ENCODE measurements at regions not wholly inside any gene's neighbourhood (a gene's known extent, or its start where the extent isn't known, plus 50 kb on each side); places are given as distances from the start of the nearest gene placed in this dataset.
"Not testable (repeated sequence)": the region's sequence is repeated elsewhere in the genome, so short reads cannot be mapped to it uniquely, and the experiment has no call there.

DNA sequence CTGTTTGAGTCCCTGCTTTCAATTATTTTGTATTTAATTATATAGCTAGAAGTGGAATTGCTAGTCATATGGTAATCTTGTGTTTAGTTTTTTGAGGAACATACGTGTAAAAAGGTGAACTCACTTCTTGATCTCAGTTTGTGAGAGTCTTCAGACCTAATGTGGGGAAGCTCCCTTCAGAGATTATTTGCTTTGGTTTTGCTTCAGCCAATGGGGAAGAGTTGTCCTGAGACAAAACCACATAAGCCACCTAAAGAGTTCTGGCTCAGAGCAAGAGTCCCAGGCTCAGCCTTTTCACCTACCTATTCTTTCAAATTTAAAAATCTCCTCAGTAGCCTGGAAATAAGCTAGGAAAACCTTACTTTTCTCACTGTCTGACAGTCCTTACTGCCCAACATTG lies 138.4 kb downstream of the UCK2 start:
- no CpG with 5 or more reads among the region's 1 CpG for WGBS (ENCODE audit: insufficient coverage)
- Histone ChIP-seq H3K4me3 (ENCODE audit: low read length) (no peak overlapping the region), H3K27me3 (ENCODE audit: control insufficient read depth, insufficient read depth, low read length) (no peaks in the 10 kb centered on the region), H3K36me3 (ENCODE audit: control insufficient read depth, insufficient read depth, low read length) (no peaks in the 10 kb centered on the region), H3K4me1 (ENCODE audit: control insufficient read depth, insufficient read depth, low read length) (no peaks in the 10 kb centered on the region), H3K9me3 (replicated peaks; ENCODE audit: control insufficient read depth, low read depth, low read length) (no peaks in the 10 kb centered on the region), H3K27ac (ENCODE audit: low read length) (no peak overlapping the region)
- no peak for DNase-seq

DNA sequence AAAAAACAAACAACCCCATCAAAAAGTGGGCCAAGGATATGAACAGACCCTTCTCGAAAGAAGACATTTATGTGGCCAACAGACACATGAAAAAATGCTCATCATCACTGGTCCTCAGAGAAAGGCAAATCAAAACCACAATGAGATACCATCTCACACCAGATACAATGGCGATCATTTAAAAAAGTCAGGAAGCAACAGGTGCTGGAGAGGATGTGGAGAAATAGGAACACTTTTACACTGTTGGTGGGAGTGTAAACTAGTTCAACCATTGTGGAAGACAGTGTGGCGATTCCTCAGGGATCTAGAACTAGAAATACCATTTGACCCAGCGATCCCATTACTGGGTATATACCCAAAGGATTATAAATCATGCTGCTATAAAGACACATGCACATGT lies 142.0 kb downstream of the UCK2 start:
- H3K9me3 ChIP-seq (replicated peaks; ENCODE audit: control insufficient read depth, low read depth, low read length) = not testable (repeated sequence)
- no CpG with 5 or more reads among the region's 4 CpGs for WGBS (ENCODE audit: insufficient coverage)

DNA sequence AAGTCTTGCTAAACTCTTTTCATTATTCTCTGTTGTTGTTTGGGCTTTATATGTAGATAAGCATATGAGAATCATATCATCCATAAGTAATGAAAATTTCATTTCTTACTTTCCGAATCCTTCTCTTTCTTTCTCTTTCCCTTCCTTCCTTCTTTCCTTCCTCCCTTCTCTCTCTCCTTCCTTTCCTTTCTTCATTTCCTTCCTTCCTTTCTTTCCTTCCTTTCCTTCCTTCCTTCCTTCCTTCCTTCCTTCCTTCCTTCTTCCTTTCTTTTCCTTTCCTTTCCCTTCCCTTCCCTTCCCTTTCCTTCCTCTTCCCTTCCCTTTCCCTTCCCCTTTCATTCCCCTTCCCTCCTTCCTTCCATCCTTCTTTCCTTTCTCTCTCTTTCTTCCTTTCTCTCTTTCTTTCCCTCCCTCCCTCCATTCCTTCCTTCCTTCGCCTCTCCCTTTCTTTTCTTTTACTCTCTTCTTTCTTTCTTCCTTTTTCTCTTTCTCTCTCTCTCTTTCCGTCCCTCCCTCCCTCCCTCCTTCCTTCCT lies 147.3 kb downstream of the UCK2 start:
- DNase-seq = no peak
- Histone ChIP-seq H3K4me3 (ENCODE audit: low read length) (no peak overlapping the region), H3K9me3 (replicated peaks; ENCODE audit: control insufficient read depth, low read depth, low read length) (no peaks in the 10 kb centered on the region), H3K36me3 (ENCODE audit: control insufficient read depth, insufficient read depth, low read length) (no peaks in the 10 kb centered on the region), H3K27ac (ENCODE audit: low read length) (no peak overlapping the region), H3K27me3 (ENCODE audit: control insufficient read depth, insufficient read depth, low read length) (no peaks in the 10 kb centered on the region), H3K4me1 (ENCODE audit: control insufficient read depth, insufficient read depth, low read length) (no peaks in the 10 kb centered on the region)
- 86% methylated on average over 3 of the region's 3 CpGs for WGBS (ENCODE audit: insufficient coverage)

More for the DNA sequence above, 142.0 kb downstream of the UCK2 start:
- not testable (repeated sequence) for H3K27me3 ChIP-seq (ENCODE audit: control insufficient read depth, insufficient read depth, low read length); H3K4me3 ChIP-seq (ENCODE audit: low read length); H3K4me1 ChIP-seq (ENCODE audit: control insufficient read depth, insufficient read depth, low read length); H3K36me3 ChIP-seq (ENCODE audit: control insufficient read depth, insufficient read depth, low read length); H3K27ac ChIP-seq (ENCODE audit: low read length); DNase-seq

GRCh38 chr1:165988275-165988674 lies 160.9 kb downstream of the UCK2 start:
- no peak for DNase-seq
- no peaks in the 10 kb centered on the region for H3K36me3 ChIP-seq (ENCODE audit: control insufficient read depth, insufficient read depth, low read length)
- WGBS (ENCODE audit: insufficient coverage) = no CpG with 5 or more reads among the region's 1 CpG
- H3K9me3 ChIP-seq (replicated peaks; ENCODE audit: control insufficient read depth, low read depth, low read length) = no peaks in the 10 kb centered on the region
- no peak overlapping the region for H3K4me3 ChIP-seq (ENCODE audit: low read length)
- peaks cover 3% of the 10 kb centered on the region for H3K4me1 ChIP-seq (ENCODE audit: control insufficient read depth, insufficient read depth, low read length)
- H3K27me3 ChIP-seq (ENCODE audit: control insufficient read depth, insufficient read depth, low read length) = no peaks in the 10 kb centered on the region
- H3K27ac ChIP-seq (ENCODE audit: low read length) = no peak overlapping the region

DNA sequence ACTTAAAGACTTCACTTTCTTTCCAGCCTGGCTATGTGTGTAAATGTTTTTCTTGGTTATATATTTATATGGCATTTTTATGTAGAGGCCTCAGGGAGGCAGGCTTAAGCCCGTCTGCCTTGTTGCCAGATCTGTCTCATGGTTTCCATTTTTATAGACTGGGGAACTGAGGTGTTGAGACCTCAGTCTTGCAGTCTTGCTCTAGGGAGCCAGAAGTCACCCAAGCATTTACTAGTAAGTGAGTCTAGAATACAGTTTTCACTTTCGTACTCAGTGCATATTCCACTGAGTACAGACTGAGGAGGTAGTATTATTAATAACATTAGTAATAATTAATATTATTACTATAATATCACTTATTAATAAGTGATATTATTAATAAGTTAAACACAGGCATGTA lies 161.4 kb downstream of the UCK2 start:
- no peak for DNase-seq
- Histone ChIP-seq H3K27me3 (ENCODE audit: control insufficient read depth, insufficient read depth, low read length) (no peaks in the 10 kb centered on the region), H3K9me3 (replicated peaks; ENCODE audit: control insufficient read depth, low read depth, low read length) (no peaks in the 10 kb centered on the region), H3K36me3 (ENCODE audit: control insufficient read depth, insufficient read depth, low read length) (no peaks in the 10 kb centered on the region), H3K4me1 (ENCODE audit: control insufficient read depth, insufficient read depth, low read length) (peaks cover 3% of the 10 kb centered on the region), H3K27ac (ENCODE audit: low read length) (no peak overlapping the region), H3K4me3 (ENCODE audit: low read length) (no peak overlapping the region)
- no CpG with 5 or more reads among the region's 2 CpGs for WGBS (ENCODE audit: insufficient coverage)

DNA sequence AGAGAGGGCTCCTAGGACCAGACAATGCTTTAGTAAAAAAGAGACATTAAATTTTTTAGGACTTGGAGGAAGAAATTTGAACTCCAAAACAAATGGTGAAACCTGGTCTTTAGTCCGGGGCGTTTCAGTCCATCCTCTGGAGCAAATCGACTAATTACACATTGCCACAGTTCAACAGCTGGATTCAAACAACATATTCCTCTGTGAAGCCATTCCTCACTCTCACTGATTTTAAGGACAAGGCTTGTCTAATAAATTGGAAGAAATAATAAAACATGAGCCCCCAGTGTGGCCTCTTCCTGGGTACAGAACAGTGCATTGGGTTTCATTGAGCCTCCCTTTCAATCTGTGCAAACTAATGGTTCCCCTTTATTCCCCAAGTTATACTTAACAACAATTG lies 165.1 kb downstream of the UCK2 start:
- H3K36me3 ChIP-seq (ENCODE audit: control insufficient read depth, insufficient read depth, low read length) = no peaks in the 10 kb centered on the region
- peaks cover 3% of the 10 kb centered on the region for H3K4me1 ChIP-seq (ENCODE audit: control insufficient read depth, insufficient read depth, low read length)
- peak; percentile 46 for DNase-seq
- no peak overlapping the region for H3K4me3 ChIP-seq (ENCODE audit: low read length)
- no CpG with 5 or more reads among the region's 3 CpGs for WGBS (ENCODE audit: insufficient coverage)
- H3K9me3 ChIP-seq (replicated peaks; ENCODE audit: control insufficient read depth, low read depth, low read length) = no peaks in the 10 kb centered on the region
- H3K27ac ChIP-seq (ENCODE audit: low read length) = no peak overlapping the region
- no peaks in the 10 kb centered on the region for H3K27me3 ChIP-seq (ENCODE audit: control insufficient read depth, insufficient read depth, low read length)

DNA sequence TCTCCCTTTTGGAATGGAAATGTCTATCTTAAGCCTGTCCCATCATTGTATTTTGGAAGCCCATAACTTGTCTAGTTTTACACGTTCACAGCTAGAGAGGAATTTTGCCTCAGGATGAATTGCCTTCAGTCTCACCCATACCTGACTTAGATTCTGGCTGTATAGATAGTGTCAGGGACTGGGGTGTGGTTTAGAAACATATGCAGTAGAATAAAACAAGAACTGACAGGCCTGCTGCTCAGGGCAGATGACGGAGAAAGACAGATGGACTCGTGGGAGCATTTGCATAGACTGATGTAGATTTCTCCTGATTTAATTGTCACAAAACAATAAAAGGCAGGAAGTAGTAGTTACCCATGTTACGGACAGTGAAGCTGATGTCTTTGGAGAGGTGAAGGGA lies 166.7 kb downstream of the UCK2 start:
- Histone ChIP-seq H3K4me1 (ENCODE audit: control insufficient read depth, insufficient read depth, low read length) (peaks cover 3% of the 10 kb centered on the region), H3K4me3 (ENCODE audit: low read length) (no peak overlapping the region), H3K36me3 (ENCODE audit: control insufficient read depth, insufficient read depth, low read length) (no peaks in the 10 kb centered on the region), H3K9me3 (replicated peaks; ENCODE audit: control insufficient read depth, low read depth, low read length) (no peaks in the 10 kb centered on the region), H3K27me3 (ENCODE audit: control insufficient read depth, insufficient read depth, low read length) (no peaks in the 10 kb centered on the region), H3K27ac (ENCODE audit: low read length) (no peak overlapping the region)
- WGBS (ENCODE audit: insufficient coverage) = 61% methylated on average over 3 of the region's 4 CpGs
- DNase-seq = no peak

DNA sequence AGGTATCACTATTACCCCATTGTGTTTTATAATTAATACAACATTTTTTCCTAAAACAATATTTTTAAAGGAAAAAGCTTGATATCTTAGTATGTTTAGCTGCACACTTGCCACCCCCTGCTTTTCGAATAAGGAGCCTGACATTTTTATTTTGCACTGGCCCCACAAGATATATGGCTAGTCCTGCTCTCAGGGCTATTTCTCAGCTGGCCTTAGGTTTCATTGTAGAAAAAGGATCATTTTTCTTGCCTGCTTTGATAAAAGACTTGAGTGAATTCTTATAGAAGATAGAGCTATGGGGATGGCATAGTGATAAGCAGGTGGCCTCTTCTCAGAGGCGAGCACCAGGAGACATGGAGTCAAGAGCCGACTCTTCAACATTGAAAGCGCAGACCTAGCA lies 167.0 kb downstream of the FAM78B start:
- no peak for DNase-seq
- 91% methylated on average over 3 of the region's 4 CpGs for WGBS (ENCODE audit: insufficient coverage)

GRCh38 chr1:166007176-166007575 lies 159.6 kb downstream of the FAM78B start:
- no peaks in the 10 kb centered on the region for H3K36me3 ChIP-seq (ENCODE audit: control insufficient read depth, insufficient read depth, low read length)
- no peaks in the 10 kb centered on the region for H3K4me1 ChIP-seq (ENCODE audit: control insufficient read depth, insufficient read depth, low read length)
- no peak overlapping the region for H3K27ac ChIP-seq (ENCODE audit: low read length)
- H3K4me3 ChIP-seq (ENCODE audit: low read length) = no peak overlapping the region
- no peaks in the 10 kb centered on the region for H3K9me3 ChIP-seq (replicated peaks; ENCODE audit: control insufficient read depth, low read depth, low read length)
- no peaks in the 10 kb centered on the region for H3K27me3 ChIP-seq (ENCODE audit: control insufficient read depth, insufficient read depth, low read length)
- DNase-seq = no peak
- no CpG with 5 or more reads among the region's 1 CpG for WGBS (ENCODE audit: insufficient coverage)

More for the DNA sequence above, 167.0 kb downstream of the FAM78B start:
- no peak overlapping the region for H3K27ac ChIP-seq (ENCODE audit: low read length)
- no peaks in the 10 kb centered on the region for H3K36me3 ChIP-seq (ENCODE audit: control insufficient read depth, insufficient read depth, low read length)
- H3K4me1 ChIP-seq (ENCODE audit: control insufficient read depth, insufficient read depth, low read length) = no peaks in the 10 kb centered on the region
- H3K27me3 ChIP-seq (ENCODE audit: control insufficient read depth, insufficient read depth, low read length) = no peaks in the 10 kb centered on the region
- H3K9me3 ChIP-seq (replicated peaks; ENCODE audit: control insufficient read depth, low read depth, low read length) = no peaks in the 10 kb centered on the region
- H3K4me3 ChIP-seq (ENCODE audit: low read length) = no peak overlapping the region

DNA sequence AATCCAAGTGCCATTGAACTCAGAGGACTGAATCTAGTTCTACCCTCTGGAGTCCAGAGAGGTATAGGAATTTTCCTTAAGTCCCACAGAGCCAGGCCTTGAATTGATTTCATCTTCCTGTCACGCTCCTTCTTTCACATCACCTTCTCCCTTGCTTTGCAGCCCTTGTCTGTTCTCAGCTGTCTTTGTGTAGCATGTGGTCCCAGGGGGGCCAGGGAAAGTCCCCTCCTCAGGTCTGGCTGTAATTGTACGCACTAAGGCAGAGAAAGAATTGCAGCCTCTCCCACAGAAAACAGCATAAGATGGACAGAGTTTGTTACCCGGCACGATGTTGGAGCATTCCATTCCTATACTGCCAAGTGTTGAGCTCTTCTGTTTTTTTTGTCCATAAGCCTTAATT lies 153.6 kb downstream of the FAM78B start:
- Histone ChIP-seq H3K9me3 (replicated peaks; ENCODE audit: control insufficient read depth, low read depth, low read length) (no peaks in the 10 kb centered on the region), H3K4me1 (ENCODE audit: control insufficient read depth, insufficient read depth, low read length) (no peaks in the 10 kb centered on the region), H3K27me3 (ENCODE audit: control insufficient read depth, insufficient read depth, low read length) (no peaks in the 10 kb centered on the region), H3K36me3 (ENCODE audit: control insufficient read depth, insufficient read depth, low read length) (no peaks in the 10 kb centered on the region), H3K4me3 (ENCODE audit: low read length) (no peak overlapping the region), H3K27ac (ENCODE audit: low read length) (no peak overlapping the region)
- WGBS (ENCODE audit: insufficient coverage) = 100% methylated on average over 1 of the region's 4 CpGs
- DNase-seq = no peak

DNA sequence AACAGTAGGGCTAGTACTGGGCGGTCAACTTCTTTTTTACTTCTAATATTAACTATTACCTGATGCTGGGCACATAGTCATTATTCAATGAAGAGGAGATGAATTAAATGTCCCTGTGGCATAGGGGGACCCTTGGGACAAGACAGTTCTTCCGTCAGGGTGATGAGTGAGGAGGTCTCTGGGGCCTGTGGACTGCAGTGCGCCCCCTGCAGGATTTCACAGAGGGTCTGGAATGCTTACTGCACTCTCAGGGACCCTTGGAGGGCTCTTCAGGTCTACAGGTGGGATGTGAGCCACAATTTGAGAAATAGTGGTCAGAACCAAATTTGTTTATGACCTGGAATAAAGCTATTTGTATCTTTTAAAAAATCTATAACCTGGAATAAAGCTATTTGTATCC lies 149.4 kb downstream of the FAM78B start:
- Histone ChIP-seq H3K27ac (ENCODE audit: low read length) (no peak overlapping the region), H3K4me1 (ENCODE audit: control insufficient read depth, insufficient read depth, low read length) (no peaks in the 10 kb centered on the region), H3K9me3 (replicated peaks; ENCODE audit: control insufficient read depth, low read depth, low read length) (no peaks in the 10 kb centered on the region), H3K27me3 (ENCODE audit: control insufficient read depth, insufficient read depth, low read length) (no peaks in the 10 kb centered on the region), H3K4me3 (ENCODE audit: low read length) (no peak overlapping the region), H3K36me3 (ENCODE audit: control insufficient read depth, insufficient read depth, low read length) (no peaks in the 10 kb centered on the region)
- WGBS (ENCODE audit: insufficient coverage) = 13% methylated on average over 1 of the region's 3 CpGs
- no peak for DNase-seq
